GM23338 (cell line): ENCODE measurements at regions not wholly inside any gene's neighbourhood (a gene's known extent, or its start where the extent isn't known, plus 50 kb on each side); places are given as distances from the start of the nearest gene placed in this dataset.

Experiments used
- ATAC-seq: fragments of 200-7000 bp; cut with Tn5 transposase; 3 replicates; pipeline ENCODE4 v1.9.1; 2020
- DNase-seq: peaks from one replicate; pipeline ENCODE4 v3.0.0-alpha.2; 2015; ENCODE audit warnings: low spot score
- H2AFZ ChIP-seq: fragments of 200-600 bp; sonication (generic); 2 replicates; pipeline ENCODE4 v1.8.0; 2016; ENCODE audit warnings: antibody characterized with exemption, mild to moderate bottlenecking, moderate library complexity
- H3F3A ChIP-seq: fragments of 200-600 bp; sonication (generic); replicated peaks from 2 replicates; pipeline ENCODE4 v1.8.0; 2017; ENCODE audit warnings: antibody characterized with exemption, mixed run types, low read depth
- H3K27ac ChIP-seq: fragments of 200-600 bp; sonication (generic); 2 replicates; pipeline ENCODE4 v1.6.1; 2016; ENCODE audit warnings: low read depth
- H3K27me3 ChIP-seq: fragments of 200-600 bp; sonication (generic); 2 replicates; pipeline ENCODE4 v1.8.0; 2016; ENCODE audit warnings: mild to moderate bottlenecking, mixed run types, moderate library complexity; ENCODE audit not compliant: insufficient read depth
- H3K36me3 ChIP-seq: fragments of 200-600 bp; sonication (generic); 2 replicates; pipeline ENCODE4 v1.8.0; 2016; ENCODE audit warnings: mild to moderate bottlenecking; ENCODE audit not compliant: insufficient read depth
- H3K4me1 ChIP-seq: fragments of 200-600 bp; sonication (generic); 2 replicates; pipeline ENCODE4 v1.8.0; 2016; ENCODE audit warnings: mild to moderate bottlenecking, moderate library complexity; ENCODE audit not compliant: insufficient read depth
- H3K4me2 ChIP-seq: fragments of 200-600 bp; sonication (generic); 2 replicates; pipeline ENCODE4 v1.7.1; 2017; ENCODE audit warnings: mixed run types
- H3K4me3 ChIP-seq: fragments of 200-600 bp; sonication (generic); 2 replicates; pipeline ENCODE4 v1.6.1; 2016; ENCODE audit warnings: mixed run types
- H3K79me2 ChIP-seq: fragments of 200-600 bp; sonication (generic); replicated peaks from 2 replicates; pipeline ENCODE4 v1.8.0; 2017; ENCODE audit warnings: mild to moderate bottlenecking; ENCODE audit not compliant: insufficient read depth
- H3K9me2 ChIP-seq: fragments of 200-600 bp; sonication (generic); 2 replicates; pipeline ENCODE4 v1.8.0; 2017; ENCODE audit not compliant: insufficient read depth
- H4K20me1 ChIP-seq: fragments of 200-600 bp; sonication (generic); replicated peaks from 2 replicates; pipeline ENCODE4 v1.8.0; 2017; ENCODE audit warnings: mild to moderate bottlenecking; ENCODE audit not compliant: insufficient read depth
- H3K27ac Mint-ChIP-seq: 2 replicates; pipeline ENCODE4 v1.8.0; 2020; ENCODE audit warnings: inconsistent platforms, mild to moderate bottlenecking, moderate library complexity, mixed read lengths
- H3K27me3 Mint-ChIP-seq: 3 replicates; pipeline ENCODE4 v1.8.0; 2022; ENCODE audit warnings: low read depth, mild to moderate bottlenecking, moderate library complexity, mixed read lengths, inconsistent platforms; ENCODE audit not compliant: insufficient read depth, poor library complexity
- H3K36me3 Mint-ChIP-seq: 3 replicates; pipeline ENCODE4 v1.8.0; 2021; ENCODE audit warnings: low read depth, mild to moderate bottlenecking, inconsistent platforms, moderate library complexity, mixed read lengths
- H3K4me1 Mint-ChIP-seq: 3 replicates; pipeline ENCODE4 v1.8.0; 2020; ENCODE audit warnings: mild to moderate bottlenecking, inconsistent platforms, mixed read lengths
- H3K4me3 Mint-ChIP-seq: 3 replicates; pipeline ENCODE4 v1.8.0; 2021; ENCODE audit warnings: moderate library complexity, mild to moderate bottlenecking, inconsistent platforms, mixed read lengths
- H3K9me3 Mint-ChIP-seq: 3 replicates; pipeline ENCODE4 v1.8.0; 2020; ENCODE audit warnings: moderate library complexity, mild to moderate bottlenecking, inconsistent platforms, mixed read lengths
- CREB1 ChIP-seq: fragments of 250-450 bp; sonication (Bioruptor Pico); IDR thresholded peaks from 2 replicates; pipeline ENCODE4 v1.5.0; 2020; ENCODE audit warnings: low read depth, mild to moderate bottlenecking, moderate library complexity
- ETS1 ChIP-seq: IDR thresholded peaks from 2 replicates; pipeline ENCODE4 v1.6.1; 2016; ENCODE audit warnings: antibody characterized with exemption
- EZH2 ChIP-seq: fragments of 200-600 bp; sonication (generic); IDR thresholded peaks from one replicate; pipeline ENCODE4 v1.8.0; 2017; ENCODE audit warnings: antibody characterized with exemption, mild to moderate bottlenecking, low read depth; ENCODE audit not compliant: unreplicated experiment
- EZH2phosphoT487 ChIP-seq: fragments of 200-600 bp; sonication (generic); IDR thresholded peaks from one replicate; pipeline ENCODE4 v1.8.1; 2018; ENCODE audit warnings: antibody characterized with exemption; ENCODE audit not compliant: unreplicated experiment
- JUNB ChIP-seq: IDR thresholded peaks from one replicate; pipeline ENCODE4 v1.6.1; 2016; ENCODE audit warnings: antibody characterized with exemption; ENCODE audit not compliant: unreplicated experiment
- NANOG ChIP-seq: IDR thresholded peaks from 2 replicates; pipeline ENCODE4 v1.6.1; 2016; ENCODE audit warnings: antibody characterized with exemption, borderline replicate concordance
- POLR2AphosphoS5 ChIP-seq: IDR thresholded peaks from 2 replicates; pipeline ENCODE4 v1.6.1; 2016; ENCODE audit warnings: antibody characterized with exemption, low read depth
- STAT1 ChIP-seq: IDR thresholded peaks from one replicate; pipeline ENCODE4 v1.6.1; 2016; ENCODE audit warnings: antibody characterized with exemption; ENCODE audit not compliant: unreplicated experiment
- ZNF114 ChIP-seq: fragments of 250-450 bp; sonication (Bioruptor Pico); IDR thresholded peaks from 2 replicates; pipeline ENCODE4 v1.5.0; 2020; ENCODE audit warnings: mild to moderate bottlenecking, moderate library complexity
- ZNF331 ChIP-seq: fragments of 250-450 bp; sonication (Bioruptor Pico); IDR thresholded peaks from 2 replicates; pipeline ENCODE4 v1.5.0; 2020; ENCODE audit warnings: low read depth, mild to moderate bottlenecking, moderate library complexity
- TF ChIP-seq, protein P1 (sequence below), 2 experiments: fragments of 200-600 bp in 1 of 2; sonication (generic) in 1 of 2; conservative IDR thresholded peaks; 2 replicates each; pipeline versions ENCODE4 v1.5.1 to v1.6.1; 2016 to 2017; ENCODE audit warnings: antibody characterized with exemption in 2 of 2, low read depth in 2 of 2, mild to moderate bottlenecking in 2 of 2, moderate library complexity in 1 of 2
- TF ChIP-seq, protein P2 (sequence below): fragments of 250-450 bp; sonication (Bioruptor Pico); IDR thresholded peaks from 2 replicates; pipeline ENCODE4 v1.5.0; 2020; ENCODE audit warnings: mild to moderate bottlenecking, moderate library complexity
- TF ChIP-seq, protein P3 (sequence below): IDR thresholded peaks from one replicate; pipeline ENCODE4 v1.6.1; 2018; ENCODE audit warnings: antibody characterized with exemption; ENCODE audit not compliant: unreplicated experiment

DNA sequence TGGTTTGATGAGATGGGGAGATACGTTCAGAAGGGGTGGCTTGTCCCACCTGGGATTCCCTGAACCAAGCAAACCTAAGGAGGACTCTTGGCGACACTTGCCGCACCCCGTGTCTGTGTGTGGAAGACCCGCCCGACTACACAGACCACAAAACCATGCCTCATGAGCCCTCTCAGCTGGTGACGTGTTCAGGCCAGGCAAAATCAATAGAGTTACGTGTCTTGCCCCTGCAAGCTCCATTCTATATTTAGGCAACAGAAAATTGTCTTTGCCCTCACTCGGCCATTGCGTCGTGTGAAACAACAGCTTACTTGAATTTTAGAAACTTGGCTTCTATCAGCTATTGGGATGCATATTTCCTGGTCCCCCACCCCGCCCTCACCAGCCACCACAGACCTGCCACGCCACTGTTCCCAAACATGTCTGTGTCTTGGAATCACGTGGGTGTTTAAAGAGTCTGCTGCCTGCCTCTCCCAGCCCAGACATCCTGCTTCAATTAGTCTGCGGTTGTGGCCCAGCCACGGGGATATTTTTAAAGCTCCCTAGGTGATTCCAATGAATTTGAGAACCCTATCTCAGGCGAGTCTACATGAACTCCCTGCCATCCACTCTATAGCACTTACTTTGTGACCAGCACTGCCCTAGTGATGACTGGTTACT is 279.2 kb upstream of the EXOC2 start:
- Mint-ChIP-seq H3K27ac (no peak overlapping the region), H3K36me3 (peaks cover 19% of the 10 kb centered on the region; the same call in 2 of the 3 replicates), H3K4me1 (peaks cover 1% of the 10 kb centered on the region; the same call in 2 of the 3 replicates), H3K4me3 (no peak overlapping the region), H3K9me3 (peaks cover 26% of the 10 kb centered on the region), H3K27me3 (no peaks in the 10 kb centered on the region)
- peaks cover 7% of the 10 kb centered on the region; the same call in 1 of the 2 replicates for H3K36me3 ChIP-seq
- H3K9me2 ChIP-seq: peaks cover 4% of the 10 kb centered on the region; the same call in 1 of the 2 replicates
- TF ChIP-seq, protein P1, sequence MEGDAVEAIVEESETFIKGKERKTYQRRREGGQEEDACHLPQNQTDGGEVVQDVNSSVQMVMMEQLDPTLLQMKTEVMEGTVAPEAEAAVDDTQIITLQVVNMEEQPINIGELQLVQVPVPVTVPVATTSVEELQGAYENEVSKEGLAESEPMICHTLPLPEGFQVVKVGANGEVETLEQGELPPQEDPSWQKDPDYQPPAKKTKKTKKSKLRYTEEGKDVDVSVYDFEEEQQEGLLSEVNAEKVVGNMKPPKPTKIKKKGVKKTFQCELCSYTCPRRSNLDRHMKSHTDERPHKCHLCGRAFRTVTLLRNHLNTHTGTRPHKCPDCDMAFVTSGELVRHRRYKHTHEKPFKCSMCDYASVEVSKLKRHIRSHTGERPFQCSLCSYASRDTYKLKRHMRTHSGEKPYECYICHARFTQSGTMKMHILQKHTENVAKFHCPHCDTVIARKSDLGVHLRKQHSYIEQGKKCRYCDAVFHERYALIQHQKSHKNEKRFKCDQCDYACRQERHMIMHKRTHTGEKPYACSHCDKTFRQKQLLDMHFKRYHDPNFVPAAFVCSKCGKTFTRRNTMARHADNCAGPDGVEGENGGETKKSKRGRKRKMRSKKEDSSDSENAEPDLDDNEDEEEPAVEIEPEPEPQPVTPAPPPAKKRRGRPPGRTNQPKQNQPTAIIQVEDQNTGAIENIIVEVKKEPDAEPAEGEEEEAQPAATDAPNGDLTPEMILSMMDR (conservative IDR thresholded peaks at IDR 0.05; ENCODE audit: low read depth in 2 of 2): no peak
- TF ChIP-seq ETS1: no peak
- no peak for TF ChIP-seq JUNB
- TF ChIP-seq EZH2: no peak
- no peak for TF ChIP-seq ZNF331
- TF ChIP-seq STAT1: no peak
- TF ChIP-seq, protein P2, sequence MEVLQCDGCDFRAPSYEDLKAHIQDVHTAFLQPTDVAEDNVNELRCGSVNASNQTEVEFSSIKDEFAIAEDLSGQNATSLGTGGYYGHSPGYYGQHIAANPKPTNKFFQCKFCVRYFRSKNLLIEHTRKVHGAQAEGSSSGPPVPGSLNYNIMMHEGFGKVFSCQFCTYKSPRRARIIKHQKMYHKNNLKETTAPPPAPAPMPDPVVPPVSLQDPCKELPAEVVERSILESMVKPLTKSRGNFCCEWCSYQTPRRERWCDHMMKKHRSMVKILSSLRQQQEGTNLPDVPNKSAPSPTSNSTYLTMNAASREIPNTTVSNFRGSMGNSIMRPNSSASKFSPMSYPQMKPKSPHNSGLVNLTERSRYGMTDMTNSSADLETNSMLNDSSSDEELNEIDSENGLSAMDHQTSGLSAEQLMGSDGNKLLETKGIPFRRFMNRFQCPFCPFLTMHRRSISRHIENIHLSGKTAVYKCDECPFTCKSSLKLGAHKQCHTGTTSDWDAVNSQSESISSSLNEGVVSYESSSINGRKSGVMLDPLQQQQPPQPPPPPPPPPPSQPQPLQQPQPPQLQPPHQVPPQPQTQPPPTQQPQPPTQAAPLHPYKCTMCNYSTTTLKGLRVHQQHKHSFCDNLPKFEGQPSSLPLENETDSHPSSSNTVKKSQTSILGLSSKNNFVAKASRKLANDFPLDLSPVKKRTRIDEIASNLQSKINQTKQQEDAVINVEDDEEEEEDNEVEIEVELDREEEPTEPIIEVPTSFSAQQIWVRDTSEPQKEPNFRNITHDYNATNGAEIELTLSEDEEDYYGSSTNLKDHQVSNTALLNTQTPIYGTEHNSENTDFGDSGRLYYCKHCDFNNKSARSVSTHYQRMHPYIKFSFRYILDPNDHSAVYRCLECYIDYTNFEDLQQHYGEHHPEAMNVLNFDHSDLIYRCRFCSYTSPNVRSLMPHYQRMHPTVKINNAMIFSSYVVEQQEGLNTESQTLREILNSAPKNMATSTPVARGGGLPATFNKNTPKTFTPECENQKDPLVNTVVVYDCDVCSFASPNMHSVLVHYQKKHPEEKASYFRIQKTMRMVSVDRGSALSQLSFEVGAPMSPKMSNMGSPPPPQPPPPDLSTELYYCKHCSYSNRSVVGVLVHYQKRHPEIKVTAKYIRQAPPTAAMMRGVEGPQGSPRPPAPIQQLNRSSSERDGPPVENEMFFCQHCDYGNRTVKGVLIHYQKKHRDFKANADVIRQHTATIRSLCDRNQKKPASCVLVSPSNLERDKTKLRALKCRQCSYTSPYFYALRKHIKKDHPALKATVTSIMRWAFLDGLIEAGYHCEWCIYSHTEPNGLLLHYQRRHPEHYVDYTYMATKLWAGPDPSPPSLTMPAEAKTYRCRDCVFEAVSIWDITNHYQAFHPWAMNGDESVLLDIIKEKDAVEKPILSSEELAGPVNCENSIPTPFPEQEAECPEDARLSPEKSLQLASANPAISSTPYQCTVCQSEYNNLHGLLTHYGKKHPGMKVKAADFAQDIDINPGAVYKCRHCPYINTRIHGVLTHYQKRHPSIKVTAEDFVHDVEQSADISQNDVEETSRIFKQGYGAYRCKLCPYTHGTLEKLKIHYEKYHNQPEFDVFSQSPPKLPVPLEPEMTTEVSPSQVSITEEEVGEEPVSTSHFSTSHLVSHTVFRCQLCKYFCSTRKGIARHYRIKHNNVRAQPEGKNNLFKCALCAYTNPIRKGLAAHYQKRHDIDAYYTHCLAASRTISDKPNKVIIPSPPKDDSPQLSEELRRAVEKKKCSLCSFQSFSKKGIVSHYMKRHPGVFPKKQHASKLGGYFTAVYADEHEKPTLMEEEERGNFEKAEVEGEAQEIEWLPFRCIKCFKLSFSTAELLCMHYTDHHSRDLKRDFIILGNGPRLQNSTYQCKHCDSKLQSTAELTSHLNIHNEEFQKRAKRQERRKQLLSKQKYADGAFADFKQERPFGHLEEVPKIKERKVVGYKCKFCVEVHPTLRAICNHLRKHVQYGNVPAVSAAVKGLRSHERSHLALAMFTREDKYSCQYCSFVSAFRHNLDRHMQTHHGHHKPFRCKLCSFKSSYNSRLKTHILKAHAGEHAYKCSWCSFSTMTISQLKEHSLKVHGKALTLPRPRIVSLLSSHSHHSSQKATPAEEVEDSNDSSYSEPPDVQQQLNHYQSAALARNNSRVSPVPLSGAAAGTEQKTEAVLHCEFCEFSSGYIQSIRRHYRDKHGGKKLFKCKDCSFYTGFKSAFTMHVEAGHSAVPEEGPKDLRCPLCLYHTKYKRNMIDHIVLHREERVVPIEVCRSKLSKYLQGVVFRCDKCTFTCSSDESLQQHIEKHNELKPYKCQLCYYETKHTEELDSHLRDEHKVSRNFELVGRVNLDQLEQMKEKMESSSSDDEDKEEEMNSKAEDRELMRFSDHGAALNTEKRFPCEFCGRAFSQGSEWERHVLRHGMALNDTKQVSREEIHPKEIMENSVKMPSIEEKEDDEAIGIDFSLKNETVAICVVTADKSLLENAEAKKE: no peak
- TF ChIP-seq POLR2AphosphoS5: no peak
- no peak for TF ChIP-seq NANOG
- TF ChIP-seq, protein P3, sequence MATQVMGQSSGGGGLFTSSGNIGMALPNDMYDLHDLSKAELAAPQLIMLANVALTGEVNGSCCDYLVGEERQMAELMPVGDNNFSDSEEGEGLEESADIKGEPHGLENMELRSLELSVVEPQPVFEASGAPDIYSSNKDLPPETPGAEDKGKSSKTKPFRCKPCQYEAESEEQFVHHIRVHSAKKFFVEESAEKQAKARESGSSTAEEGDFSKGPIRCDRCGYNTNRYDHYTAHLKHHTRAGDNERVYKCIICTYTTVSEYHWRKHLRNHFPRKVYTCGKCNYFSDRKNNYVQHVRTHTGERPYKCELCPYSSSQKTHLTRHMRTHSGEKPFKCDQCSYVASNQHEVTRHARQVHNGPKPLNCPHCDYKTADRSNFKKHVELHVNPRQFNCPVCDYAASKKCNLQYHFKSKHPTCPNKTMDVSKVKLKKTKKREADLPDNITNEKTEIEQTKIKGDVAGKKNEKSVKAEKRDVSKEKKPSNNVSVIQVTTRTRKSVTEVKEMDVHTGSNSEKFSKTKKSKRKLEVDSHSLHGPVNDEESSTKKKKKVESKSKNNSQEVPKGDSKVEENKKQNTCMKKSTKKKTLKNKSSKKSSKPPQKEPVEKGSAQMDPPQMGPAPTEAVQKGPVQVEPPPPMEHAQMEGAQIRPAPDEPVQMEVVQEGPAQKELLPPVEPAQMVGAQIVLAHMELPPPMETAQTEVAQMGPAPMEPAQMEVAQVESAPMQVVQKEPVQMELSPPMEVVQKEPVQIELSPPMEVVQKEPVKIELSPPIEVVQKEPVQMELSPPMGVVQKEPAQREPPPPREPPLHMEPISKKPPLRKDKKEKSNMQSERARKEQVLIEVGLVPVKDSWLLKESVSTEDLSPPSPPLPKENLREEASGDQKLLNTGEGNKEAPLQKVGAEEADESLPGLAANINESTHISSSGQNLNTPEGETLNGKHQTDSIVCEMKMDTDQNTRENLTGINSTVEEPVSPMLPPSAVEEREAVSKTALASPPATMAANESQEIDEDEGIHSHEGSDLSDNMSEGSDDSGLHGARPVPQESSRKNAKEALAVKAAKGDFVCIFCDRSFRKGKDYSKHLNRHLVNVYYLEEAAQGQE: no peak
- no peak for TF ChIP-seq EZH2phosphoT487
- no peak for TF ChIP-seq ZNF114 (CRISPR knock-in tag)
- TF ChIP-seq CREB1 (CRISPR knock-in tag): no peak
- H3K4me1 ChIP-seq: no peaks in the 10 kb centered on the region
- H3K4me3 ChIP-seq: no peak overlapping the region
- no peaks in the 10 kb centered on the region for H4K20me1 ChIP-seq
- H3F3A ChIP-seq: no peaks in the 10 kb centered on the region
- no peak overlapping the region for H3K4me2 ChIP-seq
- no peaks in the 10 kb centered on the region for H3K27me3 ChIP-seq
- H3K79me2 ChIP-seq: no peaks in the 10 kb centered on the region
- DNase-seq: no peak
- H2AFZ ChIP-seq: peak overlapping the region; percentile 5; the same call in 1 of the 2 replicates
- no peak for ATAC-seq
- no peak overlapping the region for H3K27ac ChIP-seq
